B cell (primary cell): ENCODE measurements at regions not wholly inside any gene's neighbourhood (a gene's known extent, or its start where the extent isn't known, plus 50 kb on each side); places are given as distances from the start of the nearest gene placed in this dataset.

Source experiments
- ATAC-seq: fragments of 200-7000 bp; cut with Tn5 transposase; one replicate; pipeline ENCODE4 v1.10.0; 2021; ENCODE audit warnings: low read depth, mild to moderate bottlenecking, moderate number of reproducible peaks, moderate library complexity
- CTCF ChIA-PET: fragments of 350-600 bp; sonication (Branson Sonifier 250); formaldehyde crosslinking; loops from one replicate; lab custom pipeline; 2021; ENCODE audit warnings: antibody characterized with exemption, inconsistent platforms; lab: Charles Lee
- POLR2A ChIA-PET: fragments of 350-600 bp; sonication (Branson Sonifier 250); formaldehyde crosslinking; loops from one replicate; lab custom pipeline; 2021; ENCODE audit warnings: antibody characterized with exemption; lab: Charles Lee
- DNase-seq: peaks from one replicate; pipeline ENCODE4 v3.0.0; 2013
- H2AFZ ChIP-seq: 2 replicates; pipeline ENCODE4 v1.6.1; 2012; ENCODE audit warnings: mild to moderate bottlenecking, low read depth, low read length; ENCODE audit not compliant: insufficient read depth, poor library complexity, severe bottlenecking
- H3K27ac ChIP-seq, 2 donors: 1 replicate in 1 of 2; 2 replicates in 1 of 2; pipeline ENCODE4 v1.5.1; 2012 to 2013; ENCODE audit warnings: low read length in 2 of 2, mild to moderate bottlenecking in 2 of 2, moderate library complexity in 1 of 2
- H3K27me3 ChIP-seq, 4 experiments: fragments of 200-600 bp in 1 of 4; sonication (generic) in 1 of 4; replicated peaks in 1 of 4; 1 replicate in 2 of 4; 2 replicates in 2 of 4; pipeline versions ENCODE4 v1.6.1 to v1.7.0; 2013 to 2016; ENCODE audit warnings: low read length in 3 of 4, mild to moderate bottlenecking in 2 of 4, mixed read lengths in 1 of 4, moderate library complexity in 1 of 4; ENCODE audit not compliant: insufficient read depth in 4 of 4, control insufficient read depth in 3 of 4; ENCODE audit errors: control extremely low read depth in 1 of 4
- H3K36me3 ChIP-seq, 2 experiments: replicated peaks in 1 of 2; 1 replicate in 1 of 2; 2 replicates in 1 of 2; pipeline versions ENCODE4 v1.6.1 to v1.7.1; 2013; ENCODE audit warnings: low read length in 1 of 2; ENCODE audit not compliant: insufficient read depth in 2 of 2, control insufficient read depth in 1 of 2; ENCODE audit errors: control extremely low read depth in 1 of 2, extremely low read depth in 1 of 2
- H3K4me1 ChIP-seq, 2 donors: fragments of 200-600 bp in 1 of 2; sonication (generic) in 1 of 2; 1 replicate in 1 of 2; 2 replicates in 1 of 2; pipeline versions ENCODE4 v1.5.1 to v1.6.1; 2013 to 2017; ENCODE audit warnings: low read length in 2 of 2; ENCODE audit not compliant: control insufficient read depth in 2 of 2, insufficient read depth in 2 of 2
- H3K4me2 ChIP-seq: replicated peaks from 2 replicates; pipeline ENCODE3; 2012; ENCODE audit warnings: mild to moderate bottlenecking, low read depth, low read length; ENCODE audit not compliant: poor library complexity, severe bottlenecking
- H3K4me3 ChIP-seq, 5 experiments: fragments of 200-600 bp in 1 of 5; sonication (generic) in 1 of 5; 1 replicate in 3 of 5; 2 replicates in 2 of 5; pipeline versions ENCODE4 v1.5.1 to v1.7.0; 2011 to 2016; ENCODE audit warnings: low read length in 4 of 5, mild to moderate bottlenecking in 4 of 5, low read depth in 2 of 5, control low read depth in 1 of 5, moderate library complexity in 1 of 5; ENCODE audit not compliant: insufficient read depth in 1 of 5; ENCODE audit errors: control extremely low read depth in 1 of 5, extremely low read depth in 1 of 5
- H3K79me2 ChIP-seq: fragments of 200-600 bp; sonication (generic); one replicate; pipeline ENCODE4 v1.6.0; 2016; ENCODE audit warnings: low read length; ENCODE audit not compliant: control insufficient read depth, insufficient read depth
- H3K9ac ChIP-seq: fragments of 200-600 bp; sonication (generic); 2 replicates; pipeline ENCODE4 v1.6.1; 2017; ENCODE audit warnings: mild to moderate bottlenecking, low read length, moderate library complexity
- H3K9me3 ChIP-seq, 3 donors: one replicate each; pipeline versions ENCODE4 v1.6.1 to v1.7.1; 2013; ENCODE audit warnings: low read length in 2 of 3; ENCODE audit not compliant: control insufficient read depth in 2 of 3, insufficient read depth in 1 of 3; ENCODE audit errors: control extremely low read depth in 1 of 3
- H4K20me1 ChIP-seq: 2 replicates; pipeline ENCODE4 v1.6.0; 2012; ENCODE audit warnings: mild to moderate bottlenecking, low read length; ENCODE audit not compliant: insufficient read depth, control insufficient read depth, poor library complexity, severe bottlenecking
- H3K27ac Mint-ChIP-seq: one replicate; pipeline ENCODE4 v1.8.0; 2021; ENCODE audit warnings: mixed read lengths
- H3K27me3 Mint-ChIP-seq: one replicate; pipeline ENCODE4 v1.8.0; 2021; ENCODE audit warnings: mixed read lengths
- H3K4me1 Mint-ChIP-seq: one replicate; pipeline ENCODE4 v1.8.0; 2021; ENCODE audit warnings: mixed read lengths
- H3K4me3 Mint-ChIP-seq: one replicate; pipeline ENCODE4 v1.8.0; 2021; ENCODE audit warnings: mixed read lengths
- H3K9me3 Mint-ChIP-seq: one replicate; pipeline ENCODE4 v1.8.0; 2022; ENCODE audit warnings: mixed read lengths; ENCODE audit not compliant: insufficient read depth
- EZH2 ChIP-seq: IDR thresholded peaks from 2 replicates; pipeline ENCODE4 v1.6.1; 2012; ENCODE audit warnings: borderline replicate concordance, low read depth, mild to moderate bottlenecking, moderate library complexity, low read length; ENCODE audit not compliant: insufficient read depth, poor library complexity, severe bottlenecking
- WGBS: methylation state at CpG from one replicate; pipeline ENCODE4 v1.1.5; 2013; ENCODE audit warnings: missing lambda C conversion rate; ENCODE audit not compliant: insufficient coverage; 5-methylcytosine and 5-hydroxymethylcytosine counted together
- intact Hi-C: fragments of 100-400 bp; cut with micrococcal nuclease; formaldehyde crosslinking; loops from one replicate; pipeline ENCODE4 v1.10.0; 2022
- TF ChIP-seq, protein P1 (sequence below): fragments of 200-600 bp; IDR thresholded peaks from one replicate; pipeline ENCODE4 v1.8.0; 2022; ENCODE audit warnings: antibody characterized with exemption, mild to moderate bottlenecking

DNA sequence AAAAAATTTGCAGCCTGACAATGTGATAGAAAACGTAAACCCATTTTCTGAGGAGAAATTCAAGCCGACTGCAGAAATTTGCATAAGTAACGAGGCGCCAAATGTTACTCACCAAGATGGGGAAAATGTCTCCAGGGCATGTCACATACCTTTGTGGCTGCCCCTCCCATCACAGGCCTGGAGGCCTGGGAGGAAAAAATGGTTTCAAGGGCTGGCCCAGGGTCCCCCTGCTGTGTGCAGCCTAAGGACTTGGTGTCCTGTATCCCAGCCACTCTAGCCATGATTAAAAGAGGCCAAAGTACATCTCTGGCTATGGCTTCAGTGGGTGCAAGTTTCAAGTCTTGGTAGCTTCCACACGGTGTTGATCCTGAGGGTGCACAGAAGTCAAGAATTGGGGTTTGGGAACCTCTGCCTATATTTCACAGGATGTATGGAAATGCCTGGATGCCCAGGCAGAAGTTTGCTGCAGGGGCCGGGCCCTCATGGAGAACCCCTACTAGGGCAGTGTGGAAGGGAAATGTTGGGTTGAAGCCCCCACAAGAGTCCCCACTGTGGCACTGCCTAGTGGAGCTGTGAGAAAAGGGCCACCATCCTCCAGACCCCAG, 1842.3 kb downstream of the PCDH9 start:
- no peak for TF ChIP-seq EZH2
- TF ChIP-seq, protein P1, sequence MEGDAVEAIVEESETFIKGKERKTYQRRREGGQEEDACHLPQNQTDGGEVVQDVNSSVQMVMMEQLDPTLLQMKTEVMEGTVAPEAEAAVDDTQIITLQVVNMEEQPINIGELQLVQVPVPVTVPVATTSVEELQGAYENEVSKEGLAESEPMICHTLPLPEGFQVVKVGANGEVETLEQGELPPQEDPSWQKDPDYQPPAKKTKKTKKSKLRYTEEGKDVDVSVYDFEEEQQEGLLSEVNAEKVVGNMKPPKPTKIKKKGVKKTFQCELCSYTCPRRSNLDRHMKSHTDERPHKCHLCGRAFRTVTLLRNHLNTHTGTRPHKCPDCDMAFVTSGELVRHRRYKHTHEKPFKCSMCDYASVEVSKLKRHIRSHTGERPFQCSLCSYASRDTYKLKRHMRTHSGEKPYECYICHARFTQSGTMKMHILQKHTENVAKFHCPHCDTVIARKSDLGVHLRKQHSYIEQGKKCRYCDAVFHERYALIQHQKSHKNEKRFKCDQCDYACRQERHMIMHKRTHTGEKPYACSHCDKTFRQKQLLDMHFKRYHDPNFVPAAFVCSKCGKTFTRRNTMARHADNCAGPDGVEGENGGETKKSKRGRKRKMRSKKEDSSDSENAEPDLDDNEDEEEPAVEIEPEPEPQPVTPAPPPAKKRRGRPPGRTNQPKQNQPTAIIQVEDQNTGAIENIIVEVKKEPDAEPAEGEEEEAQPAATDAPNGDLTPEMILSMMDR, result no peak
- Histone ChIP-seq H3K27ac (no peak overlapping the region), H3K9ac (no peak overlapping the region), H2AFZ (no peak overlapping the region), H4K20me1 (no peaks in the 10 kb centered on the region), H3K9me3 (peaks cover 0 to 8% (median 1%) of the 10 kb centered on the region in 3 donors), H3K27me3 (no peaks in the 10 kb centered on the region), H3K79me2 (no peaks in the 10 kb centered on the region), H3K4me2 (no peak overlapping the region), H3K4me3 (no peak overlapping the region), H3K36me3 (no peaks in the 10 kb centered on the region), H3K4me1 (no peaks in the 10 kb centered on the region)
- 96% methylated on average over 6 of the region's 6 CpGs for WGBS
- peaks cover 9% of the 10 kb centered on the region for H3K9me3 Mint-ChIP-seq
- ChIA-PET CTCF (no interaction called here), POLR2A (no interaction called here)
- ATAC-seq, result no peak
- no peaks in the 10 kb centered on the region for H3K4me1 Mint-ChIP-seq
- no peak for DNase-seq
- no peak overlapping the region for H3K27ac Mint-ChIP-seq
- intact Hi-C loops, result no loop called here
- no peak overlapping the region for H3K4me3 Mint-ChIP-seq
- no peaks in the 10 kb centered on the region for H3K27me3 Mint-ChIP-seq

DNA sequence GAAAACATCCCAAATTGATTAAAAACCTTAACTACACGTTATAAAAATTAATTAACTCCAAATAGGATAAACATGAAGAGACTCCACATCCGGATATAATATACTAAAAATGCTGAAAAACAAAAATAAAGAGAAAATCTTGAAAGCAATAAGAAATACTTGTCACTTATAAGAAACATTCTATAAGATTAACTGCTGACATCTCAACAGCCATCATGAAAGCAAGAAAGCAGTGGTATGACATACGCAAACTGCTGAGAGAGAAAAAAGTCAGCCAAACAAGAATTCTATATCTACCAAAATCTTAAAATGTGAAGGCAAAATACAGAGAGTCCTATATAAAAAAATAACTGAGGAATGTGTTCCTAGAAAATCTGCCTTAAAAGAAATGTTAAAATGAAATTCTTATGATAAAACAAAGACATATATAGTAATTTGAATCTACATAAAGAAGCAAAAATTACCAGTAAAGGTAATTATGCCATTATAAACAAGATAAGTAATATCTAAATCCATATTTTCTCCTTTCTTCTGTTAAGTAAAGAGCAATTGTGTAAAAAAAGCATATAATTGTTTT, 1851.1 kb downstream of the PCDH9 start:
- Histone ChIP-seq H3K36me3 (no peaks in the 10 kb centered on the region), H3K79me2 (no peaks in the 10 kb centered on the region), H2AFZ (no peak overlapping the region), H3K27ac (no peak overlapping the region), H4K20me1 (no peaks in the 10 kb centered on the region), H3K9me3 (peaks cover 3 to 13% (median 4%) of the 10 kb centered on the region in 3 donors), H3K4me3 (no peak overlapping the region), H3K4me2 (no peak overlapping the region), H3K9ac (no peak overlapping the region), H3K27me3 (no peaks in the 10 kb centered on the region), H3K4me1 (no peaks in the 10 kb centered on the region)
- no peak overlapping the region for H3K4me3 Mint-ChIP-seq
- ChIA-PET CTCF (interaction anchor here (1.2 kb wide), 1 partner anchor 12 kb away, joined by 3 read pairs; no protein-coding TSS in a partner anchor), POLR2A (no interaction called here)
- TF ChIP-seq EZH2, result no peak
- TF ChIP-seq, protein P1, result no peak
- H3K4me1 Mint-ChIP-seq, result no peaks in the 10 kb centered on the region
- H3K9me3 Mint-ChIP-seq, result peaks cover 5% of the 10 kb centered on the region
- ATAC-seq, result no peak
- H3K27me3 Mint-ChIP-seq, result no peaks in the 10 kb centered on the region
- H3K27ac Mint-ChIP-seq, result no peak overlapping the region
- DNase-seq, result no peak
- intact Hi-C loops, result no loop called here
- no CpG with 5 or more reads among the region's 3 CpGs for WGBS
